ENCODE measurements at regions not wholly inside any gene's neighbourhood (a gene's known extent, or its start where the extent isn't known, plus 50 kb on each side); places are given as distances from the start of the nearest gene placed in this dataset.

- Histone ChIP-seq H3K4me3 (ENCODE audit: low read length, poor library complexity, severe bottlenecking) (no peak overlapping the region), H3F3A (ENCODE audit: low read depth) (no peaks in the 10 kb centered on the region), H3K9me3 (ENCODE audit: insufficient read depth, low read depth, low read length) (no peaks in the 10 kb centered on the region), H3K27me3 (ENCODE audit: insufficient read depth, low read length, poor library complexity, severe bottlenecking) (no peaks in the 10 kb centered on the region), H3K4me2 (ENCODE audit: low read depth, low read length, poor library complexity, severe bottlenecking) (no peak overlapping the region), H4K20me1 (ENCODE audit: insufficient read depth, low read length, poor library complexity, severe bottlenecking) (no peaks in the 10 kb centered on the region), H2AFZ (ENCODE audit: low read length) (no peak overlapping the region), H3K9ac (ENCODE audit: low read depth, low read length, poor library complexity, severe bottlenecking) (no peak overlapping the region), H3K36me3 (ENCODE audit: insufficient read depth, low read length) (no peaks in the 10 kb centered on the region), H3K9me2 (replicated peaks; ENCODE audit: low read depth, low read length) (no peaks in the 10 kb centered on the region), H3K79me2 (ENCODE audit: insufficient read depth, low read length) (no peaks in the 10 kb centered on the region), H3K4me1 (ENCODE audit: insufficient read depth, low read length, poor library complexity, severe bottlenecking) (peaks cover 5% of the 10 kb centered on the region)
- TF ChIP-seq, protein P1, sequence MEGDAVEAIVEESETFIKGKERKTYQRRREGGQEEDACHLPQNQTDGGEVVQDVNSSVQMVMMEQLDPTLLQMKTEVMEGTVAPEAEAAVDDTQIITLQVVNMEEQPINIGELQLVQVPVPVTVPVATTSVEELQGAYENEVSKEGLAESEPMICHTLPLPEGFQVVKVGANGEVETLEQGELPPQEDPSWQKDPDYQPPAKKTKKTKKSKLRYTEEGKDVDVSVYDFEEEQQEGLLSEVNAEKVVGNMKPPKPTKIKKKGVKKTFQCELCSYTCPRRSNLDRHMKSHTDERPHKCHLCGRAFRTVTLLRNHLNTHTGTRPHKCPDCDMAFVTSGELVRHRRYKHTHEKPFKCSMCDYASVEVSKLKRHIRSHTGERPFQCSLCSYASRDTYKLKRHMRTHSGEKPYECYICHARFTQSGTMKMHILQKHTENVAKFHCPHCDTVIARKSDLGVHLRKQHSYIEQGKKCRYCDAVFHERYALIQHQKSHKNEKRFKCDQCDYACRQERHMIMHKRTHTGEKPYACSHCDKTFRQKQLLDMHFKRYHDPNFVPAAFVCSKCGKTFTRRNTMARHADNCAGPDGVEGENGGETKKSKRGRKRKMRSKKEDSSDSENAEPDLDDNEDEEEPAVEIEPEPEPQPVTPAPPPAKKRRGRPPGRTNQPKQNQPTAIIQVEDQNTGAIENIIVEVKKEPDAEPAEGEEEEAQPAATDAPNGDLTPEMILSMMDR (conservative IDR thresholded peaks at IDR 0.05; ENCODE audit: low read length): no peak
- no peak for TF ChIP-seq EZH2phosphoT487 (IDR thresholded peaks at IDR 0.05; ENCODE audit: borderline replicate concordance)
Measured at GRCh38 chr3:177478170-177478867, 281.0 kb upstream of the TBL1XR1 start.

DNA sequence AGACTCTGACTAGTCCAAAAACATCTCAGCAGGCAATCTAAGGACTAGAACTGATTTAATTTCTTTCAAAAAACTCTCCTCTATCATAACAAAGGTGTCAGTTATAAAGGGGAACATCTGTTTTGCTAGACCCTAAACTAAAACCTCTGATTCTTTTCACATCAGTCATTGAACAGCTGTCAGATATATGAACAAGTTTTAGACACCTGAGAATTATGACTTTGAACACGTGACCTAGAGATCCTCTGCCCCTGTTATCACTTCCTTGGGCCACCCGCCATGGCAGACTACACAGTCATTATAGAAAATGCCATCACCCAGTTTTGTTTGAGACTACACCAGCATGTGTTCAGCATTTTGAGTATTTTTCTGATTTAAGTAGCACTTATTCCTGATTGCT is 282.3 kb upstream of the TBL1XR1 start:
- Histone ChIP-seq H2AFZ (ENCODE audit: low read length) (no peak overlapping the region), H3K4me2 (ENCODE audit: low read depth, low read length, poor library complexity, severe bottlenecking) (no peak overlapping the region), H3K4me3 (ENCODE audit: low read length, poor library complexity, severe bottlenecking) (no peak overlapping the region), H3F3A (ENCODE audit: low read depth) (no peaks in the 10 kb centered on the region), H3K79me2 (ENCODE audit: insufficient read depth, low read length) (no peaks in the 10 kb centered on the region), H3K27me3 (ENCODE audit: insufficient read depth, low read length, poor library complexity, severe bottlenecking) (no peaks in the 10 kb centered on the region), H3K36me3 (ENCODE audit: insufficient read depth, low read length) (no peaks in the 10 kb centered on the region), H3K9ac (ENCODE audit: low read depth, low read length, poor library complexity, severe bottlenecking) (no peak overlapping the region), H3K4me1 (ENCODE audit: insufficient read depth, low read length, poor library complexity, severe bottlenecking) (peaks cover 4% of the 10 kb centered on the region), H3K9me3 (ENCODE audit: insufficient read depth, low read depth, low read length) (no peaks in the 10 kb centered on the region; the same call in 1 of the 2 replicates), H4K20me1 (ENCODE audit: insufficient read depth, low read length, poor library complexity, severe bottlenecking) (no peaks in the 10 kb centered on the region), H3K9me2 (replicated peaks; ENCODE audit: low read depth, low read length) (no peaks in the 10 kb centered on the region)
- TF ChIP-seq, protein P1 (conservative IDR thresholded peaks at IDR 0.05; ENCODE audit: low read length): no peak
- TF ChIP-seq EZH2phosphoT487 (IDR thresholded peaks at IDR 0.05; ENCODE audit: borderline replicate concordance): no peak

- H3K79me2 ChIP-seq (ENCODE audit: insufficient read depth, low read length): no peaks in the 10 kb centered on the region
Measured at GRCh38 chr3:177481329-177481728, 284.0 kb upstream of the TBL1XR1 start.

More at GRCh38 chr3:177481329-177481728, 284.0 kb upstream of the TBL1XR1 start:
- Histone ChIP-seq H3K9ac (ENCODE audit: low read depth, low read length, poor library complexity, severe bottlenecking) (no peak overlapping the region), H3K4me1 (ENCODE audit: insufficient read depth, low read length, poor library complexity, severe bottlenecking) (peaks cover 4% of the 10 kb centered on the region), H3K4me2 (ENCODE audit: low read depth, low read length, poor library complexity, severe bottlenecking) (no peak overlapping the region), H3K9me3 (ENCODE audit: insufficient read depth, low read depth, low read length) (peaks cover 7% of the 10 kb centered on the region; the same call in 1 of the 2 replicates), H2AFZ (ENCODE audit: low read length) (no peak overlapping the region), H4K20me1 (ENCODE audit: insufficient read depth, low read length, poor library complexity, severe bottlenecking) (no peaks in the 10 kb centered on the region), H3K27me3 (ENCODE audit: insufficient read depth, low read length, poor library complexity, severe bottlenecking) (no peaks in the 10 kb centered on the region), H3K4me3 (ENCODE audit: low read length, poor library complexity, severe bottlenecking) (no peak overlapping the region), H3K36me3 (ENCODE audit: insufficient read depth, low read length) (no peaks in the 10 kb centered on the region), H3F3A (ENCODE audit: low read depth) (no peaks in the 10 kb centered on the region), H3K9me2 (replicated peaks; ENCODE audit: low read depth, low read length) (no peaks in the 10 kb centered on the region)
- no peak for TF ChIP-seq EZH2phosphoT487 (IDR thresholded peaks at IDR 0.05; ENCODE audit: borderline replicate concordance)
- TF ChIP-seq, protein P1 (conservative IDR thresholded peaks at IDR 0.05; ENCODE audit: low read length): no peak

Measured in Loucy (cell line).